HCT116 (cell line): ENCODE measurements at regions not wholly inside any gene's neighbourhood (a gene's known extent, or its start where the extent isn't known, plus 50 kb on each side); places are given as distances from the start of the nearest gene placed in this dataset.

Experiments used
- ATAC-seq: fragments of 200-7000 bp; cut with Tn5 transposase; 2 replicates; pipeline ENCODE4 v1.9.1; 2020; ENCODE audit warnings: mild to moderate bottlenecking, moderate library complexity
- BruUV-seq: library from RNA; stranded (reverse); fragments of 400-500 nt; replicated peaks from 2 replicates; lab custom pipeline; 2021; lab: Mats Ljungman, UMichigan
- CTCF ChIA-PET: fragments of 300-600 bp; sonication (Branson Sonifier 250); formaldehyde crosslinking; loops from one replicate; lab custom pipeline; 2021; ENCODE audit warnings: antibody characterized with exemption; lab: Charles Lee
- POLR2A ChIA-PET: fragments of 300-600, 350-600 bp; sonication (Branson Sonifier 250); formaldehyde crosslinking; loops from one replicate; lab custom pipeline; 2021; ENCODE audit warnings: antibody characterized with exemption; lab: Charles Lee
- RAD21 ChIA-PET, 2 experiments: fragments of 300-600 bp; sonication (Branson Sonifier 250); formaldehyde crosslinking; loops; one replicate each; lab custom pipeline; 2023; ENCODE audit warnings: low total read pairs in 2 of 2; ENCODE audit not compliant: uncharacterized antibody in 2 of 2, unreplicated experiment in 2 of 2, low non-redundant PET in 1 of 2; lab: Charles Lee
- DNase-seq: peaks from one replicate; pipeline ENCODE4 v3.0.0-alpha.2; 2010; ENCODE audit warnings: low read depth, low spot score
- H2AFZ ChIP-seq: fragments of 200-600 bp; shearing (Covaris generic), sonication (generic); 2 replicates; pipeline ENCODE4 v1.6.1; 2017; ENCODE audit warnings: low read depth, mixed run types, mixed read lengths, antibody characterized with exemption, low read length; ENCODE audit not compliant: poor library complexity, severe bottlenecking
- H3K27ac ChIP-seq: 2 replicates; pipeline ENCODE4 v1.5.1; 2012; ENCODE audit warnings: low read depth, low read length
- H3K27me3 ChIP-seq: fragments of 200-600 bp; sonication (generic); 2 replicates; pipeline ENCODE4 v1.6.1; 2016; ENCODE audit warnings: mixed run types, low read length, mixed read lengths; ENCODE audit not compliant: insufficient read depth
- H3K36me3 ChIP-seq, 2 experiments: fragments of 200-500 bp in 1 of 2; fragments of 200-600 bp in 1 of 2; sonication (Bioruptor generic) in 1 of 2; sonication (generic) in 1 of 2; 2 replicates each; pipeline versions ENCODE4 v1.5.1 to v1.6.1; 2014 to 2016; ENCODE audit warnings: low read length in 2 of 2, inconsistent platforms in 1 of 2, mixed read lengths in 1 of 2, mixed run types in 1 of 2; ENCODE audit not compliant: insufficient read depth in 2 of 2, control insufficient read depth in 1 of 2
- H3K4me1 ChIP-seq, 2 experiments: fragments of 200-600 bp in 1 of 2; sonication (generic) in 1 of 2; 2 replicates each; pipeline versions ENCODE4 v1.5.1 to v1.6.1; 2012 to 2017; ENCODE audit warnings: low read length in 2 of 2, inconsistent platforms in 1 of 2, mild to moderate bottlenecking in 1 of 2, mixed read lengths in 1 of 2, mixed run types in 1 of 2, moderate library complexity in 1 of 2; ENCODE audit not compliant: insufficient read depth in 2 of 2, control insufficient read depth in 1 of 2
- H3K4me2 ChIP-seq: fragments of 200-600 bp; sonication (generic); 2 replicates; pipeline ENCODE4 v1.6.1; 2017; ENCODE audit warnings: mixed run types, low read length, mixed read lengths
- H3K4me3 ChIP-seq, 2 experiments: fragments of 200-600 bp in 1 of 2; sonication (generic) in 1 of 2; replicated peaks in 1 of 2; 2 replicates each; pipeline ENCODE4 v1.5.1; 2011 to 2016; ENCODE audit warnings: low read length in 2 of 2, control low read depth in 1 of 2, low read depth in 1 of 2, mild to moderate bottlenecking in 1 of 2, mixed read lengths in 1 of 2, mixed run types in 1 of 2
- H3K79me2 ChIP-seq: fragments of 200-600 bp; sonication (generic); 2 replicates; pipeline ENCODE4 v1.6.1; 2017; ENCODE audit warnings: mild to moderate bottlenecking, mixed run types, low read length, moderate library complexity, mixed read lengths; ENCODE audit not compliant: insufficient read depth
- H3K9ac ChIP-seq: fragments of 200-600 bp; sonication (generic); 2 replicates; pipeline ENCODE4 v1.6.1; 2016; ENCODE audit warnings: low read length, mixed read lengths
- H3K9me2 ChIP-seq: fragments of 200-600 bp; sonication (generic), shearing (Covaris generic); 2 replicates; pipeline ENCODE4 v1.6.1; 2017; ENCODE audit warnings: mixed run types, mild to moderate bottlenecking, moderate library complexity; ENCODE audit not compliant: insufficient read depth
- H3K9me3 ChIP-seq, 2 experiments: fragments of 200-500 bp in 1 of 2; fragments of 200-600 bp in 1 of 2; sonication (Bioruptor generic) in 1 of 2; sonication (generic) in 1 of 2; 2 replicates each; pipeline ENCODE4 v1.6.1; 2014 to 2017; ENCODE audit warnings: low read length in 2 of 2, mixed read lengths in 2 of 2, inconsistent platforms in 1 of 2, low read depth in 1 of 2, mild to moderate bottlenecking in 1 of 2, mixed run types in 1 of 2, moderate library complexity in 1 of 2; ENCODE audit not compliant: control insufficient read depth in 1 of 2, insufficient read depth in 1 of 2
- H4K20me1 ChIP-seq: fragments of 200-600 bp; sonication (generic), shearing (Covaris generic); 2 replicates; pipeline ENCODE4 v1.6.1; 2017; ENCODE audit warnings: mixed run types, mild to moderate bottlenecking, moderate library complexity; ENCODE audit not compliant: insufficient read depth
- EGR1 ChIP-seq: IDR thresholded peaks from 2 replicates; pipeline ENCODE4 v1.6.1; 2012; ENCODE audit warnings: low read depth
- POLR2AphosphoS5 ChIP-seq: IDR thresholded peaks from 2 replicates; pipeline ENCODE4 v1.6.1; 2011; ENCODE audit warnings: mild to moderate bottlenecking, low read depth, low read length, moderate library complexity
- SIN3A ChIP-seq: IDR thresholded peaks from 2 replicates; pipeline ENCODE4 v1.6.1; 2012; ENCODE audit warnings: low read depth
- YY1 ChIP-seq: IDR thresholded peaks from 2 replicates; pipeline ENCODE4 v1.6.1; 2011; ENCODE audit warnings: low read length, low read depth, moderate library complexity, mild to moderate bottlenecking; ENCODE audit not compliant: insufficient replicate concordance; ENCODE audit errors: extremely low read depth
- intact Hi-C: fragments of 100-400 bp; cut with micrococcal nuclease; formaldehyde crosslinking; loops from 2 replicates; pipeline ENCODE4 v1.10.0; 2022
- TF ChIP-seq, protein P1 (sequence below): IDR thresholded peaks from 2 replicates; pipeline ENCODE4 v1.6.1; 2012
- TF ChIP-seq, protein P2 (sequence below): IDR thresholded peaks from 2 replicates; pipeline ENCODE4 v1.6.1; 2011; ENCODE audit warnings: mild to moderate bottlenecking, low read length, moderate library complexity; ENCODE audit not compliant: insufficient replicate concordance; ENCODE audit errors: extremely low read depth
- TF ChIP-seq, protein P3 (sequence below), 3 experiments: fragments of 200-600 bp in 1 of 3; sonication (generic) in 1 of 3; IDR thresholded peaks in 2 of 3; conservative IDR thresholded peaks in 1 of 3; 2 replicates each; pipeline ENCODE4 v1.5.1; 2012 to 2017; ENCODE audit warnings: low read depth in 2 of 3, low read length in 2 of 3, antibody characterized with exemption in 1 of 3, borderline replicate concordance in 1 of 3, control low read depth in 1 of 3, mild to moderate bottlenecking in 1 of 3, mixed read lengths in 1 of 3, mixed run types in 1 of 3, moderate library complexity in 1 of 3; ENCODE audit not compliant: insufficient read depth in 1 of 3

DNA sequence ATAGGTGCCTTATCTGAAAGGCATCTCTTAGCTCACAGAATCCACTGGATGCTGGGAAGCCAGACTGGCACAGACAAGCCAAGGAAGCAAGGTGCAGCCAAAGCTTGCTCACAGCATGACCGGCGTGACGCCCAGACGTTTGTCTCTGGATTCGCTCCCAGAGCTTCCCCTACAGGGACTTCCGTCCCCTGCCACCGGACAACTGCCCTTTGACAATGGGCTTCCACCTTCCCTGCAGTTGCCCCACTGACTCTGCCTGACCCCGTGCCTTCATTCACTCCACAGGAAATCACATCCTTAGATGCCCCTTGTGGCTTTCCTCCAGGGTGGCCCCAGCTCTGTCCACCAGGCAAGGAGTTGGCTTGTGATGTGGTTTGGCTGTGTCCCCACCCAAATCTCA is 94.8 kb upstream of the CDH4 start:
- no TSS peak for BruUV-seq
- H3K36me3 ChIP-seq, result no peaks in the 10 kb centered on the region
- intact Hi-C loops, result no loop called here
- ATAC-seq (no peak), DNase-seq (no peak)
- ChIA-PET POLR2A (no interaction called here), RAD21 (no interaction called here), CTCF (no interaction called here)
- no peaks in the 10 kb centered on the region for H3K79me2 ChIP-seq
- peaks cover 0 to 17% of the 10 kb centered on the region in 2 experiments; a peak in 2 of 4 replicates for H3K9me3 ChIP-seq
- no peaks in the 10 kb centered on the region for H3K4me1 ChIP-seq
- H2AFZ ChIP-seq, result no peak overlapping the region
- H3K4me2 ChIP-seq, result no peak overlapping the region
- H4K20me1 ChIP-seq, result no peaks in the 10 kb centered on the region
- H3K27ac ChIP-seq, result no peak overlapping the region
- no peak overlapping the region for H3K9ac ChIP-seq
- TF ChIP-seq, protein P1, sequence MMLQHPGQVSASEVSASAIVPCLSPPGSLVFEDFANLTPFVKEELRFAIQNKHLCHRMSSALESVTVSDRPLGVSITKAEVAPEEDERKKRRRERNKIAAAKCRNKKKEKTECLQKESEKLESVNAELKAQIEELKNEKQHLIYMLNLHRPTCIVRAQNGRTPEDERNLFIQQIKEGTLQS, result no peak
- no peak for TF ChIP-seq EGR1
- TF ChIP-seq SIN3A, result no peak
- TF ChIP-seq, protein P2, sequence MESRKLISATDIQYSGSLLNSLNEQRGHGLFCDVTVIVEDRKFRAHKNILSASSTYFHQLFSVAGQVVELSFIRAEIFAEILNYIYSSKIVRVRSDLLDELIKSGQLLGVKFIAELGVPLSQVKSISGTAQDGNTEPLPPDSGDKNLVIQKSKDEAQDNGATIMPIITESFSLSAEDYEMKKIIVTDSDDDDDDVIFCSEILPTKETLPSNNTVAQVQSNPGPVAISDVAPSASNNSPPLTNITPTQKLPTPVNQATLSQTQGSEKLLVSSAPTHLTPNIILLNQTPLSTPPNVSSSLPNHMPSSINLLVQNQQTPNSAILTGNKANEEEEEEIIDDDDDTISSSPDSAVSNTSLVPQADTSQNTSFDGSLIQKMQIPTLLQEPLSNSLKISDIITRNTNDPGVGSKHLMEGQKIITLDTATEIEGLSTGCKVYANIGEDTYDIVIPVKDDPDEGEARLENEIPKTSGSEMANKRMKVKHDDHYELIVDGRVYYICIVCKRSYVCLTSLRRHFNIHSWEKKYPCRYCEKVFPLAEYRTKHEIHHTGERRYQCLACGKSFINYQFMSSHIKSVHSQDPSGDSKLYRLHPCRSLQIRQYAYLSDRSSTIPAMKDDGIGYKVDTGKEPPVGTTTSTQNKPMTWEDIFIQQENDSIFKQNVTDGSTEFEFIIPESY, result no peak
- TF ChIP-seq, protein P3, sequence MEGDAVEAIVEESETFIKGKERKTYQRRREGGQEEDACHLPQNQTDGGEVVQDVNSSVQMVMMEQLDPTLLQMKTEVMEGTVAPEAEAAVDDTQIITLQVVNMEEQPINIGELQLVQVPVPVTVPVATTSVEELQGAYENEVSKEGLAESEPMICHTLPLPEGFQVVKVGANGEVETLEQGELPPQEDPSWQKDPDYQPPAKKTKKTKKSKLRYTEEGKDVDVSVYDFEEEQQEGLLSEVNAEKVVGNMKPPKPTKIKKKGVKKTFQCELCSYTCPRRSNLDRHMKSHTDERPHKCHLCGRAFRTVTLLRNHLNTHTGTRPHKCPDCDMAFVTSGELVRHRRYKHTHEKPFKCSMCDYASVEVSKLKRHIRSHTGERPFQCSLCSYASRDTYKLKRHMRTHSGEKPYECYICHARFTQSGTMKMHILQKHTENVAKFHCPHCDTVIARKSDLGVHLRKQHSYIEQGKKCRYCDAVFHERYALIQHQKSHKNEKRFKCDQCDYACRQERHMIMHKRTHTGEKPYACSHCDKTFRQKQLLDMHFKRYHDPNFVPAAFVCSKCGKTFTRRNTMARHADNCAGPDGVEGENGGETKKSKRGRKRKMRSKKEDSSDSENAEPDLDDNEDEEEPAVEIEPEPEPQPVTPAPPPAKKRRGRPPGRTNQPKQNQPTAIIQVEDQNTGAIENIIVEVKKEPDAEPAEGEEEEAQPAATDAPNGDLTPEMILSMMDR (IDR thresholded peaks at IDR 0.05 in 2 of 3, conservative IDR thresholded peaks at IDR 0.05 in 1 of 3; ENCODE audit: borderline replicate concordance in 1 of 3, insufficient read depth in 1 of 3, low read depth in 2 of 3, low read length in 2 of 3), result no peak
- no peak for TF ChIP-seq POLR2AphosphoS5
- no peak for TF ChIP-seq YY1
- no peaks in the 10 kb centered on the region for H3K27me3 ChIP-seq
- no peak overlapping the region for H3K4me3 ChIP-seq
- no peaks in the 10 kb centered on the region for H3K9me2 ChIP-seq
